HG03135 (cell line): ENCODE measurements at regions not wholly inside any gene's neighbourhood (a gene's known extent, or its start where the extent isn't known, plus 50 kb on each side); places are given as distances from the start of the nearest gene placed in this dataset.

ENCODE experiments used
- ATAC-seq: cut with Tn5 transposase; IDR thresholded peaks from one replicate; pipeline ENCODE4 v1.9.1; 2021; ENCODE audit warnings: mild to moderate bottlenecking, moderate library complexity; ENCODE audit not compliant: unreplicated experiment

- no peak for ATAC-seq
Observed at GRCh38 chr2:42888321-42889245, 96.2 kb upstream of the HAAO start.

- ATAC-seq: no peak
Observed at GRCh38 chr2:42886921-42887320, 94.5 kb upstream of the HAAO start.

- no peak for ATAC-seq
Observed at GRCh38 chr2:42882756-42883155, 90.4 kb upstream of the HAAO start.

GRCh38 chr2:42881732-42882131 lies 89.3 kb upstream of the HAAO start:
- no peak for ATAC-seq

- ATAC-seq: no peak
Observed at GRCh38 chr2:42880738-42881690, 88.6 kb upstream of the HAAO start.

GRCh38 chr2:42879913-42880737 lies 87.7 kb upstream of the HAAO start:
- ATAC-seq: no peak

- no peak for ATAC-seq
Observed at GRCh38 chr2:42879121-42879705, 86.8 kb upstream of the HAAO start.

GRCh38 chr2:42878581-42878980 lies 86.2 kb upstream of the HAAO start:
- ATAC-seq: peak; percentile 88

- no peak for ATAC-seq
Observed at GRCh38 chr2:42877936-42878335, 85.6 kb upstream of the HAAO start.

GRCh38 chr2:42877511-42877910 lies 85.1 kb upstream of the HAAO start:
- no peak for ATAC-seq

- ATAC-seq: no peak
Observed at GRCh38 chr2:42876326-42876751, 84.0 kb upstream of the HAAO start.

GRCh38 chr2:42875880-42876279 lies 83.5 kb upstream of the HAAO start:
- ATAC-seq: no peak

- ATAC-seq: no peak
Observed at GRCh38 chr2:42874949-42875801, 82.8 kb upstream of the HAAO start.

GRCh38 chr2:42872721-42873120 lies 80.3 kb upstream of the HAAO start:
- ATAC-seq: no peak

- ATAC-seq: no peak
Observed at GRCh38 chr2:42871372-42871771, 79.0 kb upstream of the HAAO start.

- no peak for ATAC-seq
Observed at GRCh38 chr2:42868874-42869273, 76.5 kb upstream of the HAAO start.

GRCh38 chr2:42868096-42868495 lies 75.7 kb upstream of the HAAO start:
- no peak for ATAC-seq

- no peak for ATAC-seq
Observed at GRCh38 chr2:42867093-42868065, 75.0 kb upstream of the HAAO start.
